H9 (cell line): ENCODE measurements at regions not wholly inside any gene's neighbourhood (a gene's known extent, or its start where the extent isn't known, plus 50 kb on each side); places are given as distances from the start of the nearest gene placed in this dataset.
A peak's percentile ranks its signal among the peaks of the same experiment; 100 is the strongest.

Experiments used
- DNase-seq: peaks from one replicate; pipeline ENCODE4 v3.0.0-alpha.2; 2017
- H2AFZ ChIP-seq: one replicate; pipeline ENCODE4 v1.6.1; 2013; ENCODE audit warnings: mild to moderate bottlenecking, low read length, control low read depth, moderate library complexity
- H2AK5ac ChIP-seq: 2 replicates; pipeline ENCODE4 v1.6.1; 2013; ENCODE audit warnings: low read length, control low read depth, mixed read lengths; ENCODE audit not compliant: insufficient read length
- H2BK120ac ChIP-seq: one replicate; pipeline ENCODE4 v1.6.1; 2013; ENCODE audit warnings: low read depth, mild to moderate bottlenecking, low read length, control low read depth, inconsistent platforms; ENCODE audit not compliant: poor library complexity, severe bottlenecking
- H2BK12ac ChIP-seq: 2 replicates; pipeline ENCODE4 v1.6.1; 2013; ENCODE audit warnings: low read length, control low read depth, mixed read lengths, low read depth; ENCODE audit not compliant: insufficient read length
- H2BK15ac ChIP-seq: 2 replicates; pipeline ENCODE4 v1.6.1; 2013; ENCODE audit warnings: low read depth, low read length, control low read depth
- H2BK20ac ChIP-seq: one replicate; pipeline ENCODE4 v1.6.1; 2013; ENCODE audit warnings: low read depth, mild to moderate bottlenecking, low read length, control low read depth, inconsistent platforms; ENCODE audit not compliant: poor library complexity, severe bottlenecking
- H2BK5ac ChIP-seq: 2 replicates; pipeline ENCODE4 v1.6.1; 2013; ENCODE audit warnings: low read length, control low read depth, mixed read lengths; ENCODE audit not compliant: insufficient read length
- H3K14ac ChIP-seq: 2 replicates; pipeline ENCODE4 v1.6.1; 2013; ENCODE audit warnings: low read length, control low read depth; ENCODE audit not compliant: insufficient read depth
- H3K18ac ChIP-seq: 2 replicates; pipeline ENCODE4 v1.6.1; 2013; ENCODE audit warnings: low read depth, mild to moderate bottlenecking, mixed read lengths, low read length, control low read depth; ENCODE audit not compliant: insufficient read length
- H3K23ac ChIP-seq: 2 replicates; pipeline ENCODE4 v1.6.1; 2013; ENCODE audit warnings: low read length, control low read depth, mixed read lengths, low read depth; ENCODE audit not compliant: insufficient read length
- H3K23me2 ChIP-seq: 2 replicates; pipeline ENCODE4 v1.6.1; 2013; ENCODE audit warnings: low read depth, mild to moderate bottlenecking, mixed read lengths, low read length, control low read depth; ENCODE audit not compliant: insufficient read length, poor library complexity, severe bottlenecking
- H3K27ac ChIP-seq: 2 replicates; pipeline ENCODE4 v1.5.1; 2013; ENCODE audit warnings: low read length, control low read depth, mixed read lengths, low read depth; ENCODE audit not compliant: insufficient read length
- H3K27me3 ChIP-seq: 2 replicates; pipeline ENCODE4 v1.6.1; 2013; ENCODE audit warnings: low read length, control low read depth, inconsistent platforms; ENCODE audit not compliant: insufficient read depth
- H3K4ac ChIP-seq: 2 replicates; pipeline ENCODE4 v1.6.1; 2013; ENCODE audit warnings: low read depth, mild to moderate bottlenecking, control low read depth, inconsistent platforms, low read length, moderate library complexity
- H3K4me1 ChIP-seq: 2 replicates; pipeline ENCODE4 v1.6.1; 2013; ENCODE audit warnings: low read length, control low read depth, inconsistent platforms; ENCODE audit not compliant: insufficient read depth
- H3K4me2 ChIP-seq: 2 replicates; pipeline ENCODE4 v1.6.1; 2013; ENCODE audit warnings: low read length, control low read depth, mixed read lengths; ENCODE audit not compliant: insufficient read length, insufficient read depth
- H3K56ac ChIP-seq: 2 replicates; pipeline ENCODE4 v1.6.1; 2013; ENCODE audit warnings: low read depth, mild to moderate bottlenecking, mixed read lengths, low read length, control low read depth; ENCODE audit not compliant: insufficient read length
- H3K79me1 ChIP-seq: 2 replicates; pipeline ENCODE4 v1.6.1; 2013; ENCODE audit warnings: low read depth, mild to moderate bottlenecking, moderate library complexity, low read length, control low read depth, inconsistent platforms; ENCODE audit not compliant: insufficient read depth, poor library complexity, severe bottlenecking
- H3K79me2 ChIP-seq: 2 replicates; pipeline ENCODE4 v1.6.1; 2013; ENCODE audit warnings: low read length, control low read depth, inconsistent platforms; ENCODE audit not compliant: insufficient read depth
- H3K9ac ChIP-seq: 2 replicates; pipeline ENCODE4 v1.6.1; 2013; ENCODE audit warnings: low read length, control low read depth, mixed read lengths; ENCODE audit not compliant: insufficient read length; ENCODE audit errors: extremely low read depth
- H3K9me3 ChIP-seq: one replicate; pipeline ENCODE4 v1.6.1; 2013; ENCODE audit warnings: low read depth, low read length, inconsistent platforms; ENCODE audit not compliant: control insufficient read depth
- H3T11ph ChIP-seq: one replicate; pipeline ENCODE4 v1.6.1; 2013; ENCODE audit warnings: mild to moderate bottlenecking, low read length, control low read depth, inconsistent platforms
- H4K20me1 ChIP-seq: one replicate; pipeline ENCODE4 v1.6.1; 2013; ENCODE audit not compliant: control insufficient read depth, insufficient read length, insufficient read depth
- H4K5ac ChIP-seq: 2 replicates; pipeline ENCODE4 v1.6.1; 2013; ENCODE audit warnings: low read depth, mild to moderate bottlenecking, mixed read lengths, low read length, control low read depth; ENCODE audit not compliant: insufficient read length
- H4K8ac ChIP-seq: replicated peaks from 2 replicates; pipeline ENCODE4 v1.6.1; 2013; ENCODE audit warnings: low read length, control low read depth, mixed read lengths, low read depth; ENCODE audit not compliant: insufficient read length
- H4K91ac ChIP-seq: 2 replicates; pipeline ENCODE4 v1.6.1; 2013; ENCODE audit warnings: low read depth, mild to moderate bottlenecking, moderate library complexity, mixed read lengths, low read length, control low read depth; ENCODE audit not compliant: insufficient read length
- H3K27ac Mint-ChIP-seq, 3 experiments: 2 replicates in 2 of 3; 3 replicates in 1 of 3; pipeline ENCODE4 v1.8.0; 2020 to 2021; ENCODE audit warnings: mixed read lengths in 3 of 3, mild to moderate bottlenecking in 1 of 3, moderate library complexity in 1 of 3
- H3K27me3 Mint-ChIP-seq: 2 replicates; pipeline ENCODE4 v1.8.0; 2021; ENCODE audit warnings: low read depth, mild to moderate bottlenecking, moderate library complexity, mixed read lengths
- H3K36me3 Mint-ChIP-seq, 3 experiments: 2 replicates in 2 of 3; 3 replicates in 1 of 3; pipeline ENCODE4 v1.8.0; 2020 to 2021; ENCODE audit warnings: low read depth in 3 of 3, mixed read lengths in 3 of 3; ENCODE audit not compliant: insufficient read depth in 1 of 3
- H3K4me1 Mint-ChIP-seq, 2 experiments: 2 replicates each; pipeline ENCODE4 v1.8.0; 2020; ENCODE audit warnings: mixed read lengths in 2 of 2
- H3K4me3 Mint-ChIP-seq, 2 experiments: 2 replicates in 1 of 2; 3 replicates in 1 of 2; pipeline ENCODE4 v1.8.0; 2020 to 2021; ENCODE audit warnings: mild to moderate bottlenecking in 2 of 2, mixed read lengths in 2 of 2, moderate library complexity in 1 of 2
- H3K9me3 Mint-ChIP-seq, 2 experiments: 2 replicates in 1 of 2; 3 replicates in 1 of 2; pipeline ENCODE4 v1.8.0; 2020; ENCODE audit warnings: mild to moderate bottlenecking in 2 of 2, mixed read lengths in 2 of 2, moderate library complexity in 1 of 2
- WGBS: extraction: QIAGEN DNeasy Blood & Tissue Kit; methylation state at CpG from one replicate; pipeline ENCODE4 v1.1.7; 2013; ENCODE audit warnings: missing lambda C conversion rate, low lambda C conversion rate, mixed read lengths; ENCODE audit not compliant: insufficient read length; ENCODE audit errors: extremely low coverage; 5-methylcytosine and 5-hydroxymethylcytosine counted together
- TF ChIP-seq, protein P1 (sequence below): fragments of 200-600 bp; sonication (generic); conservative IDR thresholded peaks from 3 replicates; pipeline ENCODE4 v1.8.0; 2021; ENCODE audit warnings: antibody characterized with exemption, mild to moderate bottlenecking

DNA sequence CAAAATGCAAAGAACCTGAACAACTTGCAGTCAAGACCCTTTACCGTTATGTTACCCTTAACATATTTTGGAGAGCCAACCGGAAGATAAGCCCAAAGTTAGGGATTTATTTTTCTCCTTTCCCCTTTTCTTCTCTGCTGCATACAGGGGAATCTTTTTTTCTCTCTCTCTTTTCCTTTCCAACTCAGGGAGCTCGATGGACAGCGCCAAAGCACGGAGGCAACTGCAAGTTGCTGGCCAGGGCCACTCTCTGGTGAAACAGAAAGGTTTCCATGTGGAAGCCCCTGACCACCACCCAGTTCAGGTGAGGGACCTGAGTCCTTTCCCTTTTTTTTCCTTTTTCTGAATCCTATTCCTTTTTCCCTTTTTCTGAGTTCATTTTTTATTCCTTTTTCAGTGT is 98.8 kb upstream of the COX10 start:
- Mint-ChIP-seq H3K36me3 (no peaks in the 10 kb centered on the region; a peak in 1 of 7 replicates), H3K9me3 (no peaks in the 10 kb centered on the region; a peak in 1 of 5 replicates), H3K4me3 (no peak overlapping the region), H3K27me3 (no peaks in the 10 kb centered on the region), H3K27ac (peak overlapping the region in 1 of 3 experiments; percentile 62; a peak in 2 of 7 replicates), H3K4me1 (peaks cover 34 to 39% of the 10 kb centered on the region in 2 experiments)
- Histone ChIP-seq H2BK15ac (no peak overlapping the region), H3K18ac (no peak overlapping the region), H4K91ac (no peak overlapping the region), H3K79me1 (no peaks in the 10 kb centered on the region), H3K9me3 (no peaks in the 10 kb centered on the region), H2AK5ac (no peak overlapping the region), H4K5ac (no peak overlapping the region), H2BK120ac (no peak overlapping the region), H2BK20ac (no peak overlapping the region), H3K27ac (no peak overlapping the region), H3K14ac (no peak overlapping the region), H4K20me1 (no peaks in the 10 kb centered on the region), H3K27me3 (no peaks in the 10 kb centered on the region), H3K4me1 (peaks cover 9% of the 10 kb centered on the region; the same call in 1 of the 2 replicates), H3K4ac (no peak overlapping the region), H3T11ph (no peak overlapping the region), H3K79me2 (no peaks in the 10 kb centered on the region), H2BK12ac (no peak overlapping the region), H3K23me2 (no peaks in the 10 kb centered on the region), H3K9ac (no peak overlapping the region), H3K23ac (no peak overlapping the region), H2AFZ (no peak overlapping the region), H3K56ac (no peak overlapping the region), H4K8ac (no peak overlapping the region), H3K4me2 (no peak overlapping the region), H2BK5ac (no peak overlapping the region)
- no peak for DNase-seq
- TF ChIP-seq, protein P1, sequence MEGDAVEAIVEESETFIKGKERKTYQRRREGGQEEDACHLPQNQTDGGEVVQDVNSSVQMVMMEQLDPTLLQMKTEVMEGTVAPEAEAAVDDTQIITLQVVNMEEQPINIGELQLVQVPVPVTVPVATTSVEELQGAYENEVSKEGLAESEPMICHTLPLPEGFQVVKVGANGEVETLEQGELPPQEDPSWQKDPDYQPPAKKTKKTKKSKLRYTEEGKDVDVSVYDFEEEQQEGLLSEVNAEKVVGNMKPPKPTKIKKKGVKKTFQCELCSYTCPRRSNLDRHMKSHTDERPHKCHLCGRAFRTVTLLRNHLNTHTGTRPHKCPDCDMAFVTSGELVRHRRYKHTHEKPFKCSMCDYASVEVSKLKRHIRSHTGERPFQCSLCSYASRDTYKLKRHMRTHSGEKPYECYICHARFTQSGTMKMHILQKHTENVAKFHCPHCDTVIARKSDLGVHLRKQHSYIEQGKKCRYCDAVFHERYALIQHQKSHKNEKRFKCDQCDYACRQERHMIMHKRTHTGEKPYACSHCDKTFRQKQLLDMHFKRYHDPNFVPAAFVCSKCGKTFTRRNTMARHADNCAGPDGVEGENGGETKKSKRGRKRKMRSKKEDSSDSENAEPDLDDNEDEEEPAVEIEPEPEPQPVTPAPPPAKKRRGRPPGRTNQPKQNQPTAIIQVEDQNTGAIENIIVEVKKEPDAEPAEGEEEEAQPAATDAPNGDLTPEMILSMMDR: no peak
- no CpG with 5 or more reads among the region's 5 CpGs for WGBS
